MM.1S (cell line): ENCODE measurements at regions not wholly inside any gene's neighbourhood (a gene's known extent, or its start where the extent isn't known, plus 50 kb on each side); places are given as distances from the start of the nearest gene placed in this dataset.

ENCODE experiments used
- DNase-seq: peaks from one replicate; pipeline ENCODE4 v3.0.0-alpha.2; 2015
- H2AFZ ChIP-seq: fragments of 300-600 bp; sonication (generic); 2 replicates; pipeline ENCODE4 v1.6.0; 2016; ENCODE audit warnings: antibody characterized with exemption, low read length
- H3F3A ChIP-seq: fragments of 300-600 bp; sonication (generic); 2 replicates; pipeline ENCODE4 v1.6.1; 2016; ENCODE audit warnings: mild to moderate bottlenecking, antibody characterized with exemption, low read length, moderate library complexity, mixed read lengths; ENCODE audit not compliant: insufficient read depth
- H3K27ac ChIP-seq: fragments of 300-600 bp; sonication (generic); 2 replicates; pipeline ENCODE4 v1.5.1; 2016; ENCODE audit warnings: mild to moderate bottlenecking, low read length
- H3K27me3 ChIP-seq: fragments of 300-600 bp; sonication (generic); replicated peaks from 2 replicates; pipeline ENCODE4 v1.6.0; 2016; ENCODE audit warnings: low read length; ENCODE audit not compliant: insufficient read depth
- H3K36me3 ChIP-seq: fragments of 300-600 bp; sonication (generic); replicated peaks from 2 replicates; pipeline ENCODE4 v1.6.1; 2016; ENCODE audit warnings: mild to moderate bottlenecking, low read length, mixed read lengths; ENCODE audit not compliant: insufficient read depth
- H3K4me1 ChIP-seq: fragments of 300-600 bp; sonication (generic); 2 replicates; pipeline ENCODE4 v1.6.1; 2016; ENCODE audit warnings: low read length, mixed read lengths
- H3K4me2 ChIP-seq: fragments of 300-600 bp; sonication (generic); 2 replicates; pipeline ENCODE4 v1.6.0; 2016; ENCODE audit warnings: low read depth, low read length
- H3K4me3 ChIP-seq: fragments of 300-600 bp; sonication (generic); 2 replicates; pipeline ENCODE4 v1.5.1; 2016; ENCODE audit warnings: low read length, mixed read lengths
- H3K79me2 ChIP-seq: fragments of 300-600 bp; sonication (generic); 2 replicates; pipeline ENCODE4 v1.6.1; 2016; ENCODE audit warnings: mixed run types, low read length, mixed read lengths
- H3K9ac ChIP-seq: fragments of 300-600 bp; sonication (generic); 2 replicates; pipeline ENCODE4 v1.6.1; 2016; ENCODE audit warnings: low read length, mixed read lengths
- H3K9me2 ChIP-seq: fragments of 300-600 bp; sonication (generic); replicated peaks from 2 replicates; pipeline ENCODE4 v1.6.1; 2016; ENCODE audit warnings: mild to moderate bottlenecking, low read length, mixed read lengths; ENCODE audit not compliant: insufficient read depth
- H3K9me3 ChIP-seq: fragments of 300-600 bp; sonication (generic); replicated peaks from 2 replicates; pipeline ENCODE4 v1.6.1; 2016; ENCODE audit warnings: mild to moderate bottlenecking, low read length, mixed read lengths; ENCODE audit not compliant: insufficient read depth
- H4K20me1 ChIP-seq: fragments of 300-600 bp; sonication (generic); 2 replicates; pipeline ENCODE4 v1.6.1; 2016; ENCODE audit warnings: mild to moderate bottlenecking, low read length, moderate library complexity, mixed read lengths; ENCODE audit not compliant: insufficient read depth
- EZH2 ChIP-seq: fragments of 300-600 bp; sonication (generic); optimal IDR thresholded peaks from 2 replicates; pipeline ENCODE3; 2017; ENCODE audit warnings: low read depth, mild to moderate bottlenecking, antibody characterized with exemption, low read length, mixed read lengths
- EZH2phosphoT487 ChIP-seq: fragments of 300-600 bp; sonication (generic); IDR thresholded peaks from 2 replicates; pipeline ENCODE4 v1.6.1; 2018; ENCODE audit warnings: antibody characterized with exemption, low read length
- TF ChIP-seq, protein P1 (sequence below): fragments of 300-600 bp; sonication (generic); IDR thresholded peaks from 2 replicates; pipeline ENCODE4 v1.5.1; 2016; ENCODE audit warnings: antibody characterized with exemption, low read length, mixed read lengths

DNA sequence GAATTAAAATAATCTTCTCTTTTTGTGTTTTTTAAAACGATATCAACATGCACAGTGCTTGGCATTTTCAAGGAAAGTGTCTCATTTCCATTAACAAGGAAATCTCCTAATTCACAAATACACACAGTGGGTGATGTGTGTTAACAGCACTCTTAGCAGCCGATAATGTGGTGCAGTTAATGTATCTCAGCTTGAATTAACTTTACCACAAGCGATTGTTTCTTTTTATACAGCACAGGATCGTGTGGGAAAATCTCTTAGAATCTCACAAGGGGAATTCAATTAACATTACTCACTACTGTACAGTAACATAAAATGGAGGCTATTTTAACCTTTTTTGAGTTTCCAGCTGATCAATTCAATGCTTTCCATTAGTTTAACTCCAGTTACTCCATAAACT is 1841.9 kb downstream of the STIM2 start:
- Histone ChIP-seq H3K9ac (no peak overlapping the region), H3F3A (no peaks in the 10 kb centered on the region), H3K27me3 (no peaks in the 10 kb centered on the region), H3K79me2 (no peaks in the 10 kb centered on the region), H4K20me1 (no peaks in the 10 kb centered on the region), H3K9me3 (no peaks in the 10 kb centered on the region), H3K4me3 (no peak overlapping the region), H3K36me3 (no peaks in the 10 kb centered on the region), H3K4me2 (no peak overlapping the region), H3K27ac (no peak overlapping the region), H3K4me1 (no peaks in the 10 kb centered on the region), H3K9me2 (no peaks in the 10 kb centered on the region), H2AFZ (no peak overlapping the region)
- DNase-seq: no peak
- TF ChIP-seq, protein P1, sequence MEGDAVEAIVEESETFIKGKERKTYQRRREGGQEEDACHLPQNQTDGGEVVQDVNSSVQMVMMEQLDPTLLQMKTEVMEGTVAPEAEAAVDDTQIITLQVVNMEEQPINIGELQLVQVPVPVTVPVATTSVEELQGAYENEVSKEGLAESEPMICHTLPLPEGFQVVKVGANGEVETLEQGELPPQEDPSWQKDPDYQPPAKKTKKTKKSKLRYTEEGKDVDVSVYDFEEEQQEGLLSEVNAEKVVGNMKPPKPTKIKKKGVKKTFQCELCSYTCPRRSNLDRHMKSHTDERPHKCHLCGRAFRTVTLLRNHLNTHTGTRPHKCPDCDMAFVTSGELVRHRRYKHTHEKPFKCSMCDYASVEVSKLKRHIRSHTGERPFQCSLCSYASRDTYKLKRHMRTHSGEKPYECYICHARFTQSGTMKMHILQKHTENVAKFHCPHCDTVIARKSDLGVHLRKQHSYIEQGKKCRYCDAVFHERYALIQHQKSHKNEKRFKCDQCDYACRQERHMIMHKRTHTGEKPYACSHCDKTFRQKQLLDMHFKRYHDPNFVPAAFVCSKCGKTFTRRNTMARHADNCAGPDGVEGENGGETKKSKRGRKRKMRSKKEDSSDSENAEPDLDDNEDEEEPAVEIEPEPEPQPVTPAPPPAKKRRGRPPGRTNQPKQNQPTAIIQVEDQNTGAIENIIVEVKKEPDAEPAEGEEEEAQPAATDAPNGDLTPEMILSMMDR: no peak
- no peak for TF ChIP-seq EZH2
- no peak for TF ChIP-seq EZH2phosphoT487

DNA sequence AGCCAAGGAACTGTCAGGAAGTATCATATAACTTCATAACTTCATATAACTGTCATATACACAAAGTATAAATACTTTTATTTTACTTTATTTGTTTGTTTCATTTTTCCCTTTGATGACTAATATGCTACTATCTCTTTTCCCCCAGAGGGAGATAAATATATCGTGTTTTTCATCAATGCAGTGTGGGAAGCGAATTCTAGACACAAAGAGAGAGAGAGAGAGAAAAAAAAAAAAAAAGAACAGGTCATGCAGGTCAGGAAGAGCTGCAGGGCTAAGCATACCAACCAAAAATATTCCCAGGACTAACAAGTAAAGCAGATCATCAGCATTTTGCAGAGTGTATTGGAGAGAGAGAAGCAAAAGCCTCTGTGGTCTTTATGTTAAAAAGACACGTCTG is 1849.2 kb downstream of the STIM2 start:
- Histone ChIP-seq H2AFZ (no peak overlapping the region), H3K27me3 (no peaks in the 10 kb centered on the region), H3K79me2 (no peaks in the 10 kb centered on the region), H3K4me2 (no peak overlapping the region), H3K36me3 (no peaks in the 10 kb centered on the region), H3K4me3 (no peak overlapping the region), H3K9me2 (no peaks in the 10 kb centered on the region), H3K27ac (no peak overlapping the region), H3F3A (no peaks in the 10 kb centered on the region), H4K20me1 (no peaks in the 10 kb centered on the region), H3K4me1 (no peaks in the 10 kb centered on the region), H3K9ac (no peak overlapping the region), H3K9me3 (no peaks in the 10 kb centered on the region)
- DNase-seq: no peak
- no peak for TF ChIP-seq EZH2
- TF ChIP-seq, protein P1: no peak
- TF ChIP-seq EZH2phosphoT487: no peak

DNA sequence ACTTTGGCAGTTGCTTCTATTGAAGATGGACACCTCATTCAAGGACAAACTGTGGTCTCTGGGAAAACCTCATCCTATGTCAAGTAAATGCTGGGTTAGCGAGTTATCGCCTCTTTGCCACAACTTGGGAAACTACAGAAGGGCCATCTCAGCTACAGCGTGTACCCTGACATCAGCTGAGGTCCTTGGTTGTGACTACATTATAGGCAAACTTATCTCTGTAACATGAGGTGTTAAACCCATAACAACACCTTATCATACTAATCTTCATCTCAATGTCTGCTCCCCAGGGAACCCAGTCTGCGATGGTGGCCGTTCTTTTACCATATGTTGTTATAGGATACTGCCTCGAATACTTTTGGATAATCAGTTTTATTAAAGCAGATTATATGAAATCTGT is 1862.7 kb downstream of the STIM2 start:
- no peaks in the 10 kb centered on the region for H3K9me3 ChIP-seq
- DNase-seq: no peak
- no peaks in the 10 kb centered on the region for H3K27me3 ChIP-seq
- no peaks in the 10 kb centered on the region for H3K4me1 ChIP-seq
- no peak overlapping the region for H2AFZ ChIP-seq
- no peaks in the 10 kb centered on the region for H3K9me2 ChIP-seq
- H3K4me2 ChIP-seq: no peak overlapping the region
- no peak overlapping the region for H3K4me3 ChIP-seq
- H3K79me2 ChIP-seq: no peaks in the 10 kb centered on the region
- H3K36me3 ChIP-seq: no peaks in the 10 kb centered on the region
- no peaks in the 10 kb centered on the region for H3F3A ChIP-seq
- H4K20me1 ChIP-seq: no peaks in the 10 kb centered on the region
- H3K27ac ChIP-seq: no peak overlapping the region
- no peak overlapping the region for H3K9ac ChIP-seq
- TF ChIP-seq EZH2: no peak
- TF ChIP-seq EZH2phosphoT487: no peak

DNA sequence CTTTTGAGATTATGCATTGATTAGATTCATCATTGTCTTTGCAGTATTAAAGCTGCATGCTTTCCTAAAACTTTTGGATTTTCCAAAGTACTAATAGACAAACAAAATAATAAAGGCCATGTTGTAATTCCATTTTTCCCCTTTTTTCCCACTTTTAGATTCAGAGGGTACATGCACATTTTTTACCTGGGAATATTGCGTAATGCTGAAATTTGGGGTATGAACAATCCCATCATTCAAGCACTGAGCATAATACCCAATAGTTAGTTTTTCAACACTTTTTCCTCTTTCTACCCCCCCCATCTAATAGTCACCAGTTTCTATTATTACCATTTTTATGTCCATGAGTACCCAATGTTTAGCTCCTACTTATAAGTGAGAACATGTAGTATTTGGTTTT is 1863.6 kb downstream of the STIM2 start:
- Histone ChIP-seq H4K20me1 (no peaks in the 10 kb centered on the region), H3K79me2 (no peaks in the 10 kb centered on the region), H3K27me3 (no peaks in the 10 kb centered on the region), H3K4me1 (no peaks in the 10 kb centered on the region), H3K4me3 (no peak overlapping the region), H3F3A (no peaks in the 10 kb centered on the region), H3K9me2 (no peaks in the 10 kb centered on the region), H3K36me3 (no peaks in the 10 kb centered on the region), H3K27ac (no peak overlapping the region), H3K4me2 (no peak overlapping the region), H3K9ac (no peak overlapping the region), H3K9me3 (no peaks in the 10 kb centered on the region), H2AFZ (no peak overlapping the region)
- TF ChIP-seq, protein P1: no peak
- no peak for TF ChIP-seq EZH2phosphoT487
- no peak for TF ChIP-seq EZH2
- no peak for DNase-seq
